OCI-LY7 (cell line): ENCODE measurements at regions not wholly inside any gene's neighbourhood (a gene's known extent, or its start where the extent isn't known, plus 50 kb on each side); places are given as distances from the start of the nearest gene placed in this dataset.

ENCODE experiments used
- EZH2phosphoT487 ChIP-seq: fragments of 200-600 bp; sonication (generic); IDR thresholded peaks from 2 replicates; pipeline ENCODE4 v1.6.1; 2018; ENCODE audit warnings: low read depth, borderline replicate concordance, mild to moderate bottlenecking, mixed run types, antibody characterized with exemption, low read length, moderate library complexity, mixed read lengths
- TF ChIP-seq, protein P1 (sequence below): fragments of 200-600 bp; sonication (generic); conservative IDR thresholded peaks from 2 replicates; pipeline ENCODE4 v1.5.1; 2014; ENCODE audit warnings: mild to moderate bottlenecking, antibody characterized with exemption, low read length, moderate library complexity, mixed read lengths

DNA sequence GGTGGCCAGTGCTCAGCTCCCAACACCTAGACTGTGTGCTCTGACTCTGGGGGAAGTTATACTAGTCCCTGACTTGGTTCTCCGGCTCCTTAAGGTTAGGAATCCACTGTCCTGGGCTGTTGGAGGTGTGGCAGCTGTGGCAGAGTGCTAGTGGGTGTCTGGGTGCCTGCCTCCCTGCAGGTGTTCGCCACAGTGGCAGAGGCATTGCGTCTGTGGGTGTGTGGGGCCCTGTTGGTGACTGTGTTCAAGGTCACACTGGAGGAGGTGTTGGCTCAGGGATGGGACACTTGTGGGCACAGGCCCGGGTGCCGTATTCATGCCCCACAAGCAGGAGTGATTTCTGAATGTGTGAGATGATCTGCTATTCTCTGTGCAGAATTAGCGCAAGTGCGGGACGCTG, 467.4 kb downstream of the TMEM121 start:
- TF ChIP-seq, protein P1, sequence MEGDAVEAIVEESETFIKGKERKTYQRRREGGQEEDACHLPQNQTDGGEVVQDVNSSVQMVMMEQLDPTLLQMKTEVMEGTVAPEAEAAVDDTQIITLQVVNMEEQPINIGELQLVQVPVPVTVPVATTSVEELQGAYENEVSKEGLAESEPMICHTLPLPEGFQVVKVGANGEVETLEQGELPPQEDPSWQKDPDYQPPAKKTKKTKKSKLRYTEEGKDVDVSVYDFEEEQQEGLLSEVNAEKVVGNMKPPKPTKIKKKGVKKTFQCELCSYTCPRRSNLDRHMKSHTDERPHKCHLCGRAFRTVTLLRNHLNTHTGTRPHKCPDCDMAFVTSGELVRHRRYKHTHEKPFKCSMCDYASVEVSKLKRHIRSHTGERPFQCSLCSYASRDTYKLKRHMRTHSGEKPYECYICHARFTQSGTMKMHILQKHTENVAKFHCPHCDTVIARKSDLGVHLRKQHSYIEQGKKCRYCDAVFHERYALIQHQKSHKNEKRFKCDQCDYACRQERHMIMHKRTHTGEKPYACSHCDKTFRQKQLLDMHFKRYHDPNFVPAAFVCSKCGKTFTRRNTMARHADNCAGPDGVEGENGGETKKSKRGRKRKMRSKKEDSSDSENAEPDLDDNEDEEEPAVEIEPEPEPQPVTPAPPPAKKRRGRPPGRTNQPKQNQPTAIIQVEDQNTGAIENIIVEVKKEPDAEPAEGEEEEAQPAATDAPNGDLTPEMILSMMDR: no peak
- no peak for TF ChIP-seq EZH2phosphoT487
